Testis (tissue), 2 donors: ENCODE measurements at regions not wholly inside any gene's neighbourhood (a gene's known extent, or its start where the extent isn't known, plus 50 kb on each side); places are given as distances from the start of the nearest gene placed in this dataset.

Experiments
- DNase-seq: peaks from one replicate; pipeline ENCODE4 v3.0.0-alpha.2; 2019
- H3K27ac ChIP-seq, 2 donors: fragments of 200-600 bp; sonication (generic); one replicate each; pipeline ENCODE4 v1.5.1; 2019
- H3K27me3 ChIP-seq: fragments of 200-600 bp; sonication (generic); one replicate; pipeline ENCODE4 v1.5.1; 2019
- H3K36me3 ChIP-seq: fragments of 200-600 bp; sonication (generic); one replicate; pipeline ENCODE4 v1.5.1; 2017; ENCODE audit warnings: low read depth; ENCODE audit errors: missing control alignments
- H3K4me1 ChIP-seq: fragments of 200-600 bp; sonication (generic); one replicate; pipeline ENCODE4 v1.5.1; 2019
- H3K4me3 ChIP-seq, 2 donors: fragments of 200-600 bp; sonication (generic); one replicate each; pipeline ENCODE4 v1.5.1; 2017 to 2019
- H3K9me3 ChIP-seq: fragments of 200-600 bp; sonication (generic); one replicate; pipeline ENCODE4 v1.5.1; 2017
- POLR2A ChIP-seq: fragments of 450-650 bp; IDR thresholded peaks from one replicate; pipeline ENCODE4 v1.6.1; 2017; ENCODE audit warnings: antibody characterized with exemption, mild to moderate bottlenecking, moderate library complexity
- WGBS, 2 donors: methylation state at CpG; one replicate each; pipeline ENCODE4 v1.1.5; 2018; 5-methylcytosine and 5-hydroxymethylcytosine counted together
- intact Hi-C: fragments of 100-400 bp; cut with DNase I; formaldehyde crosslinking; loops from one replicate; pipeline ENCODE4 v1.15.1; 2023; ENCODE audit warnings: low total_unique reads
- TF ChIP-seq, protein P1 (sequence below), 3 experiments: fragments of 450-650 bp in 2 of 3; fragments of 200-600 bp in 1 of 3; sonication (generic) in 1 of 3; IDR thresholded peaks; one replicate each; pipeline ENCODE4 v1.5.1; 2016 to 2019; ENCODE audit warnings: antibody characterized with exemption in 3 of 3, mild to moderate bottlenecking in 2 of 3, moderate library complexity in 1 of 3

DNA sequence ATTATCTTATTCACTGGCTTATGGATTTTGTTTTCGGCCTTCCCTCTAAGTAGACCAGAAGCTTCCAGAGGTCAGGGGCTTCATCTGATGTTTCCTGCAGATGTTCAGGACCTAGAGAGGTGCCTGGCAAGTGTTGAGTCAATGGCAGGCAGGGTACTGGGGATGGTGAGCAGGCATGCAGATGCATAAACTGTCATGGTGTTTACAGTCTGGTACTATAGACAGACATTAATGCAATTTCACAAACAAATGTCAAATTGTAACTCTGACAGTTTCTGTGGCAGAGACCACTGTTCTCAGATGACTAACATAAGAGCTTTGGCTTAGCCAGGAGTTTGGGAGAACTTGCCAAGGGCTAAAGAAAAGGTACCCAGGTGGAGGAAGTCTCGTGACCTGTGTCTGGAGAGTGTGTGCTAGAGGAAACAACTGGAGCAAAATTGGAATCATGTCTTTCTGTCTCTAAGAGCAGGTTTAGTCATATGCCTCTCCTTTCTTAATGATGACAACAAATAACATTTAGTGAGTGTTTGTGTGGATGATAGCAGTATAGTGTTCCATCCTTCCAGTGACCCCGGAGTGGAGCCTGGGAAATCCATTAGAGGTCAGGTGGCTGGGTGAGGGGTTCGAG is 53.7 kb upstream of the TRAK1 start:
- TF ChIP-seq, protein P1, sequence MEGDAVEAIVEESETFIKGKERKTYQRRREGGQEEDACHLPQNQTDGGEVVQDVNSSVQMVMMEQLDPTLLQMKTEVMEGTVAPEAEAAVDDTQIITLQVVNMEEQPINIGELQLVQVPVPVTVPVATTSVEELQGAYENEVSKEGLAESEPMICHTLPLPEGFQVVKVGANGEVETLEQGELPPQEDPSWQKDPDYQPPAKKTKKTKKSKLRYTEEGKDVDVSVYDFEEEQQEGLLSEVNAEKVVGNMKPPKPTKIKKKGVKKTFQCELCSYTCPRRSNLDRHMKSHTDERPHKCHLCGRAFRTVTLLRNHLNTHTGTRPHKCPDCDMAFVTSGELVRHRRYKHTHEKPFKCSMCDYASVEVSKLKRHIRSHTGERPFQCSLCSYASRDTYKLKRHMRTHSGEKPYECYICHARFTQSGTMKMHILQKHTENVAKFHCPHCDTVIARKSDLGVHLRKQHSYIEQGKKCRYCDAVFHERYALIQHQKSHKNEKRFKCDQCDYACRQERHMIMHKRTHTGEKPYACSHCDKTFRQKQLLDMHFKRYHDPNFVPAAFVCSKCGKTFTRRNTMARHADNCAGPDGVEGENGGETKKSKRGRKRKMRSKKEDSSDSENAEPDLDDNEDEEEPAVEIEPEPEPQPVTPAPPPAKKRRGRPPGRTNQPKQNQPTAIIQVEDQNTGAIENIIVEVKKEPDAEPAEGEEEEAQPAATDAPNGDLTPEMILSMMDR (IDR thresholded peaks at IDR 0.05) = no peak
- TF ChIP-seq POLR2A = no peak
- no peak for DNase-seq
- Histone ChIP-seq H3K4me1 (peaks cover 34% of the 10 kb centered on the region), H3K27ac (no peak overlapping the region), H3K9me3 (no peaks in the 10 kb centered on the region), H3K36me3 (no peaks in the 10 kb centered on the region), H3K4me3 (no peak overlapping the region), H3K27me3 (no peaks in the 10 kb centered on the region)
- 88 to 90% methylated on average over 4 of the region's 4 CpGs for WGBS, 2 donors
- intact Hi-C loops = no loop called here

GRCh38 chr3:42036483-42036823 is 54.7 kb upstream of the TRAK1 start:
- Histone ChIP-seq H3K4me1 (peaks cover 43% of the 10 kb centered on the region), H3K27me3 (no peaks in the 10 kb centered on the region), H3K9me3 (no peaks in the 10 kb centered on the region), H3K4me3 (no peak overlapping the region), H3K27ac (peak overlapping the region; percentile 1 to 33), H3K36me3 (no peaks in the 10 kb centered on the region)
- WGBS, 2 donors = 53 to 68% methylated on average over 3 of the region's 3 CpGs
- DNase-seq = peak; percentile 60
- intact Hi-C loops = no loop called here
- TF ChIP-seq, protein P1 (IDR thresholded peaks at IDR 0.05) = no peak
- no peak for TF ChIP-seq POLR2A

DNA sequence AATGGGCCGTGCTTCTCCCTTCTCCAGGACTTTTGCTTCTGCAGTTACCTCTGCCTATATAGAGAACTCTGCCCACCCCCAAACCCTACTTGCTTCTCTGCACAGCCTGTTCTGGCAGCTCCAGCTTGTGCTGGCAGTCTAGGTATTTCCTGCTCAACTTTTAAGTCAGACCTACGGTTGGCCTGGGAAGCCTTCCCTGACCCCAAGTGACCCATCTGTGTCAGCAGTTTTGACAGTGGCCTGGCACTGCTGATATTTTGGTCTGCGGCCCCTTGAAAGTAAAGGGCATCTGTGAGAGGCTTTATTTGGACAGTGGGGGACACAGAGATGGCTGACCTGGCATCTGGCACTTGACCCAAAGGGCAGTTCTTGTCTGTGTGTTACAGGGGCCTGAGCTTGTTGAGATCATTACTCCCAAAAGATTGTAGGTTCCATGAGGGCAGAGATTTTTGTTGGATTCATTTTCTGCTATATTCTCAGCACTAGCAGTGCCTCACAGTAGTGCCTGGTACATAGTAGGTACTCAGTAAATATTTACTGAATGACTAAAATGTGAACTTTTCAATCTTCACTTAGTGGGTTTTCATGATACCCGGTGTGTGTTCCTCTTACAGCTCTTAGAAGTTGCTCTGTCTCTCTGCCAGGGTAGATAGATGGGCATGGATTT is 55.2 kb upstream of the TRAK1 start:
- no peak overlapping the region for H3K4me3 ChIP-seq
- TF ChIP-seq POLR2A = no peak
- TF ChIP-seq, protein P1 (IDR thresholded peaks at IDR 0.05) = no peak
- H3K36me3 ChIP-seq = no peaks in the 10 kb centered on the region
- 65 to 66% methylated on average over 4 of the region's 4 CpGs for WGBS, 2 donors
- H3K27me3 ChIP-seq = no peaks in the 10 kb centered on the region
- H3K4me1 ChIP-seq = peaks cover 46% of the 10 kb centered on the region
- no peaks in the 10 kb centered on the region for H3K9me3 ChIP-seq
- peak overlapping the region; percentile 1 to 33 for H3K27ac ChIP-seq
- intact Hi-C loops = no loop called here
- DNase-seq = no peak

DNA sequence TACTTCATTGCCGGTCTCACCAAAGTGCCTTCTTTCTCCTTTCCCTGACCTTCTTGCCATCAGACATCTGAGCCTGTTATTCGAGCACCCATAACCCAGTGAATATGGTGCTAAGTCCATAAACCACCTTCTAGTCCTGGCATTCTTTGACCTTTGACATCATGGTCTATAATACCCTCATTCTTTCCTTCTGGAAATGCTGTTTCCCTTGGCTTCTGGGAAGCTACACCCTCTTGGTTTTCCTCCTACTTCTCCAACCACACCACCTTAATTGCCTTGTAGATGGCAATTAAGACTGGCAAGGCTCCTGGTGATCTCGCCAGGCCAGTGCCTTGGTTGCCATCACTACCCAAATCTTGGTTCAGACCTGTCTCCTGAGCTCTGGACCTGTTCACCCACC is 56.1 kb upstream of the TRAK1 start:
- peak overlapping the region in 1 of 2 donors; percentile 64 for H3K27ac ChIP-seq
- H3K4me3 ChIP-seq = no peak overlapping the region
- H3K27me3 ChIP-seq = no peaks in the 10 kb centered on the region
- intact Hi-C loops = no loop called here
- H3K36me3 ChIP-seq = no peaks in the 10 kb centered on the region
- no peaks in the 10 kb centered on the region for H3K9me3 ChIP-seq
- WGBS, 2 donors = 85 to 94% methylated on average over 3 of the region's 3 CpGs
- H3K4me1 ChIP-seq = peaks cover 46% of the 10 kb centered on the region
- no peak for DNase-seq
- no peak for TF ChIP-seq POLR2A
- TF ChIP-seq, protein P1 (IDR thresholded peaks at IDR 0.05) = no peak

- Histone ChIP-seq H3K36me3 (no peaks in the 10 kb centered on the region), H3K4me1 (peaks cover 46% of the 10 kb centered on the region), H3K9me3 (no peaks in the 10 kb centered on the region), H3K27ac (peak overlapping the region; percentile 64 to 76), H3K27me3 (no peaks in the 10 kb centered on the region), H3K4me3 (no peak overlapping the region)
- DNase-seq = no peak
- WGBS, 2 donors = 75 to 89% methylated on average over 2 of the region's 2 CpGs
- TF ChIP-seq, protein P1 (IDR thresholded peaks at IDR 0.05) = no peak
- TF ChIP-seq POLR2A = no peak
- intact Hi-C loops = no loop called here
Observed at GRCh38 chr3:42033741-42034140, 57.4 kb upstream of the TRAK1 start.
